ENCODE measurements at regions not wholly inside any gene's neighbourhood (a gene's known extent, or its start where the extent isn't known, plus 50 kb on each side); places are given as distances from the start of the nearest gene placed in this dataset.

GRCh38 chr15:29369261-29369660, 99.6 kb upstream of the NSMCE3 start:
- DNase-seq (ENCODE audit: low spot score) = no peak

- no peak for DNase-seq (ENCODE audit: low spot score)
Observed at GRCh38 chr15:29364426-29365078, 94.9 kb upstream of the NSMCE3 start.

GRCh38 chr15:29361560-29361959, 91.9 kb upstream of the NSMCE3 start:
- DNase-seq (ENCODE audit: low spot score) = no peak

GRCh38 chr15:29360152-29360551, 90.5 kb upstream of the NSMCE3 start:
- no peak for DNase-seq (ENCODE audit: low spot score)

GRCh38 chr15:29356786-29357185, 87.2 kb upstream of the NSMCE3 start:
- no peak for DNase-seq (ENCODE audit: low spot score)

GRCh38 chr15:29355477-29355876, 85.9 kb upstream of the NSMCE3 start:
- DNase-seq (ENCODE audit: low spot score) = no peak

GRCh38 chr15:29352402-29352801, 82.8 kb upstream of the NSMCE3 start:
- DNase-seq (ENCODE audit: low spot score) = no peak

GRCh38 chr15:29349196-29349595, 79.6 kb upstream of the NSMCE3 start:
- DNase-seq (ENCODE audit: low spot score) = no peak

GRCh38 chr15:29348336-29348914, 78.8 kb upstream of the NSMCE3 start:
- no peak for DNase-seq (ENCODE audit: low spot score)

- no peak for DNase-seq (ENCODE audit: low spot score)
Observed at GRCh38 chr15:29346998-29347397, 77.4 kb upstream of the NSMCE3 start.

GRCh38 chr15:29345549-29346525, 76.2 kb upstream of the NSMCE3 start:
- no peak for DNase-seq (ENCODE audit: low spot score)

GRCh38 chr15:29344474-29344873, 74.9 kb upstream of the NSMCE3 start:
- no peak for DNase-seq (ENCODE audit: low spot score)

GRCh38 chr15:29343229-29343628, 73.6 kb upstream of the NSMCE3 start:
- DNase-seq (ENCODE audit: low spot score) = no peak

- DNase-seq (ENCODE audit: low spot score) = no peak
Observed at GRCh38 chr15:29342201-29342600, 72.6 kb upstream of the NSMCE3 start.

GRCh38 chr15:29337156-29337959, 67.7 kb upstream of the NSMCE3 start:
- DNase-seq (ENCODE audit: low spot score) = no peak

- DNase-seq (ENCODE audit: low spot score) = no peak
Observed at GRCh38 chr15:29334544-29334943, 64.9 kb upstream of the NSMCE3 start.

GRCh38 chr15:29333261-29333660, 63.6 kb upstream of the NSMCE3 start:
- no peak for DNase-seq (ENCODE audit: low spot score)

GRCh38 chr15:29331669-29332068, 62.0 kb upstream of the NSMCE3 start:
- no peak for DNase-seq (ENCODE audit: low spot score)

- no peak for DNase-seq (ENCODE audit: low spot score)
Observed at GRCh38 chr15:29331071-29331470, 61.4 kb upstream of the NSMCE3 start.

GRCh38 chr15:29324746-29325145, 55.1 kb upstream of the NSMCE3 start:
- DNase-seq (ENCODE audit: low spot score) = no peak

- DNase-seq (ENCODE audit: low spot score) = no peak
Observed at GRCh38 chr15:29323557-29323956, 53.9 kb upstream of the NSMCE3 start.

GRCh38 chr15:29322415-29322814, 52.8 kb upstream of the NSMCE3 start:
- DNase-seq (ENCODE audit: low spot score) = no peak
